CD4-positive, alpha-beta T cell treated with Interleukin-4 for 4 hours (primary cell): ENCODE measurements at regions not wholly inside any gene's neighbourhood (a gene's known extent, or its start where the extent isn't known, plus 50 kb on each side); places are given as distances from the start of the nearest gene placed in this dataset.
"Not testable (repeated sequence)": the region's sequence is repeated elsewhere in the genome, so short reads cannot be mapped to it uniquely, and the experiment has no call there.

ENCODE experiments used
- DNase-seq: peaks from one replicate; pipeline ENCODE4 v3.0.0-alpha.2; 2020

GRCh38 chr7:68587599-68587998 lies 1010.7 kb upstream of the AUTS2 start:
- no peak for DNase-seq

- DNase-seq: no peak
Observed at GRCh38 chr7:68601826-68602225, 996.4 kb upstream of the AUTS2 start.

- no peak for DNase-seq
Observed at GRCh38 chr7:68604541-68604940, 993.7 kb upstream of the AUTS2 start.

GRCh38 chr7:68610701-68611100 lies 987.6 kb upstream of the AUTS2 start:
- no peak for DNase-seq

GRCh38 chr7:68613405-68613804 lies 984.9 kb upstream of the AUTS2 start:
- DNase-seq: no peak

GRCh38 chr7:68613897-68614296 lies 984.4 kb upstream of the AUTS2 start:
- DNase-seq: no peak

- no peak for DNase-seq
Observed at GRCh38 chr7:68619526-68619925, 978.7 kb upstream of the AUTS2 start.

- no peak for DNase-seq
Observed at GRCh38 chr7:68622500-68622899, 975.8 kb upstream of the AUTS2 start.

GRCh38 chr7:68623030-68623429 lies 975.2 kb upstream of the AUTS2 start:
- DNase-seq: no peak

GRCh38 chr7:68627247-68627864 lies 970.9 kb upstream of the AUTS2 start:
- DNase-seq: no peak

- not testable (repeated sequence) for DNase-seq
Observed at GRCh38 chr7:68630914-68631313, 967.4 kb upstream of the AUTS2 start.

- no peak for DNase-seq
Observed at GRCh38 chr7:68640103-68640502, 958.2 kb upstream of the AUTS2 start.

GRCh38 chr7:68642727-68643126 lies 955.5 kb upstream of the AUTS2 start:
- DNase-seq: no peak

- DNase-seq: no peak
Observed at GRCh38 chr7:68663392-68663791, 934.9 kb upstream of the AUTS2 start.

GRCh38 chr7:68671046-68671445 lies 927.2 kb upstream of the AUTS2 start:
- DNase-seq: no peak

GRCh38 chr7:68671671-68672070 lies 926.6 kb upstream of the AUTS2 start:
- DNase-seq: no peak

- DNase-seq: no peak
Observed at GRCh38 chr7:68674826-68675225, 923.4 kb upstream of the AUTS2 start.

- DNase-seq: no peak
Observed at GRCh38 chr7:68676813-68677535, 921.3 kb upstream of the AUTS2 start.

- no peak for DNase-seq
Observed at GRCh38 chr7:68678196-68678595, 920.1 kb upstream of the AUTS2 start.

GRCh38 chr7:68679459-68680234 lies 918.6 kb upstream of the AUTS2 start:
- DNase-seq: no peak

GRCh38 chr7:68680235-68680872 lies 917.9 kb upstream of the AUTS2 start:
- no peak for DNase-seq

- DNase-seq: no peak
Observed at GRCh38 chr7:68682910-68683309, 915.4 kb upstream of the AUTS2 start.

- no peak for DNase-seq
Observed at GRCh38 chr7:68684246-68684839, 913.9 kb upstream of the AUTS2 start.
